Neural progenitor cell (in vitro differentiated cells): ENCODE measurements at regions not wholly inside any gene's neighbourhood (a gene's known extent, or its start where the extent isn't known, plus 50 kb on each side); places are given as distances from the start of the nearest gene placed in this dataset.

Source experiments
- DNase-seq: peaks from one replicate; pipeline ENCODE4 v3.0.0-alpha.2; 2016; ENCODE audit warnings: low spot score
- H2AFZ ChIP-seq: fragments of 200-600 bp; sonication (generic); replicated peaks from 2 replicates; pipeline ENCODE4 v1.6.1; 2016; ENCODE audit warnings: antibody characterized with exemption
- H3F3A ChIP-seq: fragments of 200-600 bp; sonication (generic); 2 replicates; pipeline ENCODE4 v1.6.1; 2016; ENCODE audit warnings: antibody characterized with exemption, low read depth
- H3K27ac ChIP-seq: fragments of 200-600 bp; sonication (generic); 2 replicates; pipeline ENCODE4 v1.5.1; 2016; ENCODE audit warnings: mild to moderate bottlenecking
- H3K27me3 ChIP-seq: fragments of 200-600 bp; sonication (generic); 2 replicates; pipeline ENCODE4 v1.6.1; 2016; ENCODE audit warnings: mild to moderate bottlenecking, moderate library complexity
- H3K36me3 ChIP-seq: fragments of 200-600 bp; sonication (generic); 2 replicates; pipeline ENCODE4 v1.5.1; 2016
- H3K4me1 ChIP-seq: fragments of 200-600 bp; sonication (generic); 2 replicates; pipeline ENCODE4 v1.6.1; 2016; ENCODE audit warnings: mixed run types
- H3K4me2 ChIP-seq: fragments of 200-600 bp; sonication (generic); 2 replicates; pipeline ENCODE4 v1.6.1; 2016
- H3K4me3 ChIP-seq: fragments of 200-600 bp; sonication (generic); 2 replicates; pipeline ENCODE4 v1.5.1; 2016
- H3K79me2 ChIP-seq: fragments of 200-600 bp; sonication (generic); 2 replicates; pipeline ENCODE4 v1.6.1; 2016; ENCODE audit warnings: low read depth
- H3K9ac ChIP-seq: fragments of 200-600 bp; sonication (generic); 2 replicates; pipeline ENCODE4 v1.6.1; 2016
- H3K9me3 ChIP-seq: fragments of 200-600 bp; sonication (generic); 2 replicates; pipeline ENCODE4 v1.5.1; 2016; ENCODE audit warnings: low read depth
- H4K20me1 ChIP-seq: fragments of 200-600 bp; sonication (generic); 2 replicates; pipeline ENCODE4 v1.6.1; 2016; ENCODE audit warnings: low read depth
- H3K27ac Mint-ChIP-seq: 3 replicates; pipeline ENCODE4 v1.8.0; 2021; ENCODE audit warnings: mixed read lengths
- H3K27me3 Mint-ChIP-seq: 2 replicates; pipeline ENCODE4 v1.8.0; 2022; ENCODE audit warnings: low read depth, mild to moderate bottlenecking, inconsistent platforms, moderate library complexity, mixed read lengths; ENCODE audit not compliant: insufficient read depth
- H3K36me3 Mint-ChIP-seq: 3 replicates; pipeline ENCODE4 v1.8.0; 2021; ENCODE audit warnings: mixed read lengths
- H3K4me1 Mint-ChIP-seq: 3 replicates; pipeline ENCODE4 v1.8.0; 2021; ENCODE audit warnings: mixed read lengths
- H3K4me3 Mint-ChIP-seq: 3 replicates; pipeline ENCODE4 v1.8.0; 2021; ENCODE audit warnings: mild to moderate bottlenecking, moderate library complexity, mixed read lengths
- H3K9me3 Mint-ChIP-seq: 3 replicates; pipeline ENCODE4 v1.8.0; 2020; ENCODE audit warnings: mixed read lengths
- CTCF ChIP-seq: fragments of 200-600 bp; sonication (generic); IDR thresholded peaks from 2 replicates; pipeline ENCODE4 v1.5.1; 2017; ENCODE audit warnings: antibody characterized with exemption, mild to moderate bottlenecking
- EZH2 ChIP-seq: fragments of 200-600 bp; sonication (generic); IDR thresholded peaks from 2 replicates; pipeline ENCODE4 v1.6.1; 2017; ENCODE audit warnings: antibody characterized with exemption, mild to moderate bottlenecking, moderate library complexity
- EZH2phosphoT487 ChIP-seq: fragments of 200-600 bp; sonication (generic); IDR thresholded peaks from 2 replicates; pipeline ENCODE4 v1.6.1; 2017; ENCODE audit warnings: antibody characterized with exemption

DNA sequence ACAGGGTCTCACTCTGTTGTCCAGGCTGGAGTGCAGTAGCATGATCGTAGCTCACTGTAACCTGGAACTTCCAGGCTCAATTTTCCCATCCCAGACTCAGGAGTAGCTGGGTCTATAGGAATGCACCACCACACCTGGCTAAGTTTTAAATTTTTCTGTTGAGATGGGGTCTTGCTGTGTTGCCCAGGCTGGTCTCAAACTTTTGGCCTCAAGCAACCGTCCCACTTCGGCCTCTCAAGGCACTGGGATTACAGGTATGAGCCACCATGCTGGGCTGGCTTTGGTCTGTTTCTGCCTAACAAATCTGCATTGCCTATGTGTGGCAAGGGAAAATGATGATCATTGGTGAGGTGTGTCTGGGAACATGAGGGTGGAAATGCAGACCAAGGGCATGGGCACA is 59.3 kb upstream of the CLMP start:
- Histone ChIP-seq H3F3A (peaks cover 8% of the 10 kb centered on the region), H3K79me2 (no peaks in the 10 kb centered on the region), H3K9ac (no peak overlapping the region), H3K36me3 (no peaks in the 10 kb centered on the region), H2AFZ (no peak overlapping the region), H3K27me3 (no peaks in the 10 kb centered on the region), H3K27ac (no peak overlapping the region), H4K20me1 (no peaks in the 10 kb centered on the region), H3K9me3 (no peaks in the 10 kb centered on the region), H3K4me3 (no peak overlapping the region), H3K4me1 (peaks cover 10% of the 10 kb centered on the region), H3K4me2 (no peak overlapping the region)
- no peak overlapping the region for H3K27ac Mint-ChIP-seq
- peaks cover 36% of the 10 kb centered on the region for H3K4me1 Mint-ChIP-seq
- peaks cover 21% of the 10 kb centered on the region for H3K9me3 Mint-ChIP-seq
- no peak for TF ChIP-seq CTCF
- no peak for TF ChIP-seq EZH2
- TF ChIP-seq EZH2phosphoT487 = no peak
- H3K4me3 Mint-ChIP-seq = no peak overlapping the region
- no peak for DNase-seq
- peaks cover 5% of the 10 kb centered on the region for H3K27me3 Mint-ChIP-seq
- no peaks in the 10 kb centered on the region for H3K36me3 Mint-ChIP-seq

GRCh38 chr11:123253911-123254310 is 58.9 kb upstream of the CLMP start:
- no peaks in the 10 kb centered on the region for H4K20me1 ChIP-seq
- no peak overlapping the region for H3K4me2 ChIP-seq
- Mint-ChIP-seq H3K9me3 (peaks cover 17% of the 10 kb centered on the region), H3K36me3 (no peaks in the 10 kb centered on the region), H3K4me3 (no peak overlapping the region), H3K27me3 (peaks cover 5% of the 10 kb centered on the region), H3K27ac (no peak overlapping the region), H3K4me1 (peaks cover 38% of the 10 kb centered on the region)
- peaks cover 8% of the 10 kb centered on the region for H3F3A ChIP-seq
- no peak overlapping the region for H3K9ac ChIP-seq
- TF ChIP-seq EZH2phosphoT487 = no peak
- TF ChIP-seq CTCF = no peak
- TF ChIP-seq EZH2 = no peak
- no peak overlapping the region for H3K27ac ChIP-seq
- no peak overlapping the region for H3K4me3 ChIP-seq
- no peaks in the 10 kb centered on the region for H3K9me3 ChIP-seq
- H3K4me1 ChIP-seq = peaks cover 10% of the 10 kb centered on the region
- H3K79me2 ChIP-seq = no peaks in the 10 kb centered on the region
- no peak overlapping the region for H2AFZ ChIP-seq
- no peaks in the 10 kb centered on the region for H3K27me3 ChIP-seq
- H3K36me3 ChIP-seq = no peaks in the 10 kb centered on the region
- DNase-seq = no peak

DNA sequence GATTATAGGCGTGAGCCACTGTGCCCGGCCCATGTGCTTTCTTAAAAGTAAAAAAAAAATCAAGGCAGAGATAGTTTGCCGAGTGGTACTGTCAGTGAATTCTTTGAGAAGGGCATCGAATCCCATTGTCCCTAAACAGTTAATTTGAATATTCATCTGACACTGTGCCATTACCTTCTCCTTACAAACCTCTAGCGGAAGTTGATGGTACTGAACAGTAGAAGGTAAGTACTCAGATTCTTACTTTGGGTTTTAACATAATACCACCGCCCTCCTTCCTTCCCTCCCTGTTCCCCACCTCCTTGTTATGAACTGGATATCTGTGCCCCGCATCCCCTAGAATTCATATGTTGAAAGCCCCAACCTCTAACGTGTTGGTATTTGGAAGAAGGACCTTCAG is 58.2 kb upstream of the CLMP start:
- Histone ChIP-seq H3K36me3 (no peaks in the 10 kb centered on the region), H3K4me3 (no peak overlapping the region), H3K27me3 (no peaks in the 10 kb centered on the region), H3K9ac (no peak overlapping the region), H3K27ac (no peak overlapping the region), H2AFZ (no peak overlapping the region), H3F3A (peaks cover 8% of the 10 kb centered on the region), H4K20me1 (no peaks in the 10 kb centered on the region), H3K4me1 (peaks cover 10% of the 10 kb centered on the region), H3K79me2 (no peaks in the 10 kb centered on the region), H3K4me2 (no peak overlapping the region), H3K9me3 (no peaks in the 10 kb centered on the region)
- H3K9me3 Mint-ChIP-seq = peaks cover 11% of the 10 kb centered on the region
- H3K27ac Mint-ChIP-seq = no peak overlapping the region
- H3K36me3 Mint-ChIP-seq = no peaks in the 10 kb centered on the region
- DNase-seq = no peak
- peaks cover 5% of the 10 kb centered on the region for H3K27me3 Mint-ChIP-seq
- H3K4me1 Mint-ChIP-seq = peaks cover 38% of the 10 kb centered on the region
- TF ChIP-seq EZH2phosphoT487 (no peak), EZH2 (no peak), CTCF (no peak)
- H3K4me3 Mint-ChIP-seq = no peak overlapping the region
